ENCODE measurements at regions not wholly inside any gene's neighbourhood (a gene's known extent, or its start where the extent isn't known, plus 50 kb on each side); places are given as distances from the start of the nearest gene placed in this dataset.

- Mint-ChIP-seq H3K27ac (no peak overlapping the region), H3K4me3 (no peak overlapping the region), H3K9me3 (peaks cover 0 to 5% (median 0%) of the 10 kb centered on the region in 7 donors), H3K36me3 (no peaks in the 10 kb centered on the region), H3K27me3 (no peaks in the 10 kb centered on the region), H3K4me1 (no peaks in the 10 kb centered on the region)
- no peaks in the 10 kb centered on the region for H3K36me3 ChIP-seq (ENCODE audit: control insufficient read depth, insufficient read depth, low read length)
- H3K27me3 ChIP-seq (ENCODE audit: control insufficient read depth, insufficient read depth, low read length) = no peaks in the 10 kb centered on the region
- no peaks in the 10 kb centered on the region for H3K9me3 ChIP-seq (ENCODE audit: control insufficient read depth in 2 of 2, low read length in 2 of 2)
- H3K4me3 ChIP-seq (ENCODE audit: low read depth, low read length) = no peak overlapping the region
- H3K4me1 ChIP-seq (ENCODE audit: control insufficient read depth, insufficient read depth, low read length, poor library complexity, severe bottlenecking) = no peaks in the 10 kb centered on the region
- ATAC-seq (ENCODE audit: low read depth in 2 of 2) = no peak
- no peak overlapping the region for H3K27ac ChIP-seq (ENCODE audit: insufficient read depth, low read length, poor library complexity, severe bottlenecking)
- DNase-seq = no peak
These were observed 81.2 kb downstream of the CYB561 start for GRCh38 chr17:63364944-63365343.

- peaks cover 5% of the 10 kb centered on the region for H3K27me3 Mint-ChIP-seq
- no peak overlapping the region for H3K27ac Mint-ChIP-seq
- no peaks in the 10 kb centered on the region for H3K4me1 Mint-ChIP-seq
- H3K4me1 ChIP-seq (ENCODE audit: control insufficient read depth, insufficient read depth, low read length, poor library complexity, severe bottlenecking) = no peaks in the 10 kb centered on the region
- no peak overlapping the region for H3K4me3 Mint-ChIP-seq
- H3K36me3 Mint-ChIP-seq = no peaks in the 10 kb centered on the region
- no peak overlapping the region for H3K27ac ChIP-seq (ENCODE audit: insufficient read depth, low read length, poor library complexity, severe bottlenecking)
- peaks cover 0 to 5% (median 0%) of the 10 kb centered on the region in 7 donors for H3K9me3 Mint-ChIP-seq
- DNase-seq (no peak), ATAC-seq (ENCODE audit: low read depth in 2 of 2) (no peak)
- H3K36me3 ChIP-seq (ENCODE audit: control insufficient read depth, insufficient read depth, low read length) = no peaks in the 10 kb centered on the region
- H3K4me3 ChIP-seq (ENCODE audit: low read depth, low read length) = no peak overlapping the region
- H3K27me3 ChIP-seq (ENCODE audit: control insufficient read depth, insufficient read depth, low read length) = no peaks in the 10 kb centered on the region
- H3K9me3 ChIP-seq (ENCODE audit: control insufficient read depth in 2 of 2, low read length in 2 of 2) = no peaks in the 10 kb centered on the region
These were observed 80.5 kb downstream of the CYB561 start for GRCh38 chr17:63365366-63366240.

- H3K4me3 Mint-ChIP-seq = no peak overlapping the region
- peaks cover 0 to 5% (median 0%) of the 10 kb centered on the region in 7 donors for H3K9me3 Mint-ChIP-seq
- no peak overlapping the region for H3K27ac Mint-ChIP-seq
- no peaks in the 10 kb centered on the region for H3K36me3 Mint-ChIP-seq
- H3K4me1 Mint-ChIP-seq = no peaks in the 10 kb centered on the region
- no peaks in the 10 kb centered on the region for H3K27me3 ChIP-seq (ENCODE audit: control insufficient read depth, insufficient read depth, low read length)
- no peak for ATAC-seq (ENCODE audit: low read depth in 2 of 2)
- H3K27ac ChIP-seq (ENCODE audit: insufficient read depth, low read length, poor library complexity, severe bottlenecking) = no peak overlapping the region
- no peaks in the 10 kb centered on the region for H3K36me3 ChIP-seq (ENCODE audit: control insufficient read depth, insufficient read depth, low read length)
- H3K4me1 ChIP-seq (ENCODE audit: control insufficient read depth, insufficient read depth, low read length, poor library complexity, severe bottlenecking) = no peaks in the 10 kb centered on the region
- peaks cover 5% of the 10 kb centered on the region for H3K27me3 Mint-ChIP-seq
- DNase-seq = no peak
- no peaks in the 10 kb centered on the region for H3K9me3 ChIP-seq (ENCODE audit: control insufficient read depth in 2 of 2, low read length in 2 of 2)
- no peak overlapping the region for H3K4me3 ChIP-seq (ENCODE audit: low read depth, low read length)
These were observed 79.9 kb downstream of the CYB561 start for GRCh38 chr17:63366241-63366566.

- Mint-ChIP-seq H3K27me3 (peaks cover 7% of the 10 kb centered on the region), H3K36me3 (no peaks in the 10 kb centered on the region), H3K4me1 (no peaks in the 10 kb centered on the region), H3K4me3 (no peak overlapping the region), H3K27ac (no peak overlapping the region), H3K9me3 (peaks cover 0 to 2% (median 0%) of the 10 kb centered on the region in 7 donors)
- DNase-seq = no peak
- ATAC-seq (ENCODE audit: low read depth in 2 of 2) = no peak
- H3K27ac ChIP-seq (ENCODE audit: insufficient read depth, low read length, poor library complexity, severe bottlenecking) = no peak overlapping the region
- H3K27me3 ChIP-seq (ENCODE audit: control insufficient read depth, insufficient read depth, low read length) = no peaks in the 10 kb centered on the region
- H3K4me1 ChIP-seq (ENCODE audit: control insufficient read depth, insufficient read depth, low read length, poor library complexity, severe bottlenecking) = no peaks in the 10 kb centered on the region
- H3K36me3 ChIP-seq (ENCODE audit: control insufficient read depth, insufficient read depth, low read length) = no peaks in the 10 kb centered on the region
- no peaks in the 10 kb centered on the region for H3K9me3 ChIP-seq (ENCODE audit: control insufficient read depth in 2 of 2, low read length in 2 of 2)
- H3K4me3 ChIP-seq (ENCODE audit: low read depth, low read length) = no peak overlapping the region
These were observed 76.9 kb downstream of the CYB561 start for GRCh38 chr17:63369233-63369632.

- no peaks in the 10 kb centered on the region for H3K4me1 Mint-ChIP-seq
- peaks cover 17% of the 10 kb centered on the region for H3K27me3 Mint-ChIP-seq
- ATAC-seq (ENCODE audit: low read depth in 2 of 2) = no peak
These were observed 75.4 kb downstream of the CYB561 start for GRCh38 chr17:63370696-63371095.

GRCh38 chr17:63376949-63377348, 69.2 kb downstream of the CYB561 start:
- Histone ChIP-seq H3K27me3 (ENCODE audit: control insufficient read depth, insufficient read depth, low read length) (no peaks in the 10 kb centered on the region), H3K4me1 (ENCODE audit: control insufficient read depth, insufficient read depth, low read length, poor library complexity, severe bottlenecking) (no peaks in the 10 kb centered on the region), H3K9me3 (ENCODE audit: control insufficient read depth in 2 of 2, low read length in 2 of 2) (no peaks in the 10 kb centered on the region), H3K4me3 (ENCODE audit: low read depth, low read length) (no peak overlapping the region), H3K27ac (ENCODE audit: insufficient read depth, low read length, poor library complexity, severe bottlenecking) (no peak overlapping the region), H3K36me3 (ENCODE audit: control insufficient read depth, insufficient read depth, low read length) (no peaks in the 10 kb centered on the region)
- ATAC-seq (ENCODE audit: low read depth in 2 of 2) (no peak), DNase-seq (no peak)
- Mint-ChIP-seq H3K4me3 (no peak overlapping the region), H3K4me1 (peaks cover 0 to 2% (median 0%) of the 10 kb centered on the region in 4 donors), H3K36me3 (peaks cover 13% of the 10 kb centered on the region), H3K9me3 (peaks cover 0 to 8% (median 0%) of the 10 kb centered on the region in 7 donors), H3K27ac (no peak overlapping the region), H3K27me3 (peaks cover 12% of the 10 kb centered on the region)

More at GRCh38 chr17:63370696-63371095, 75.4 kb downstream of the CYB561 start:
- H3K27ac Mint-ChIP-seq = no peak overlapping the region
- no peak overlapping the region for H3K4me3 ChIP-seq (ENCODE audit: low read depth, low read length)
- no peaks in the 10 kb centered on the region for H3K9me3 ChIP-seq (ENCODE audit: control insufficient read depth in 2 of 2, low read length in 2 of 2)
- no peaks in the 10 kb centered on the region for H3K4me1 ChIP-seq (ENCODE audit: control insufficient read depth, insufficient read depth, low read length, poor library complexity, severe bottlenecking)
- H3K9me3 Mint-ChIP-seq = peaks cover 0 to 2% (median 0%) of the 10 kb centered on the region in 7 donors
- no peaks in the 10 kb centered on the region for H3K36me3 ChIP-seq (ENCODE audit: control insufficient read depth, insufficient read depth, low read length)
- H3K27me3 ChIP-seq (ENCODE audit: control insufficient read depth, insufficient read depth, low read length) = no peaks in the 10 kb centered on the region
- no peak for DNase-seq
- no peaks in the 10 kb centered on the region for H3K36me3 Mint-ChIP-seq
- no peak overlapping the region for H3K27ac ChIP-seq (ENCODE audit: insufficient read depth, low read length, poor library complexity, severe bottlenecking)
- H3K4me3 Mint-ChIP-seq = no peak overlapping the region

GRCh38 chr17:63378411-63379375, 67.4 kb downstream of the CYB561 start:
- DNase-seq = no peak
- Mint-ChIP-seq H3K27ac (no peak overlapping the region), H3K4me3 (no peak overlapping the region), H3K36me3 (peaks cover 13% of the 10 kb centered on the region), H3K9me3 (peaks cover 0 to 8% (median 0%) of the 10 kb centered on the region in 7 donors), H3K4me1 (peaks cover 0 to 5% (median 1%) of the 10 kb centered on the region in 4 donors), H3K27me3 (peaks cover 12% of the 10 kb centered on the region)
- Histone ChIP-seq H3K36me3 (ENCODE audit: control insufficient read depth, insufficient read depth, low read length) (no peaks in the 10 kb centered on the region), H3K27ac (ENCODE audit: insufficient read depth, low read length, poor library complexity, severe bottlenecking) (no peak overlapping the region), H3K4me1 (ENCODE audit: control insufficient read depth, insufficient read depth, low read length, poor library complexity, severe bottlenecking) (no peaks in the 10 kb centered on the region), H3K9me3 (ENCODE audit: control insufficient read depth in 2 of 2, low read length in 2 of 2) (no peaks in the 10 kb centered on the region), H3K27me3 (ENCODE audit: control insufficient read depth, insufficient read depth, low read length) (no peaks in the 10 kb centered on the region), H3K4me3 (ENCODE audit: low read depth, low read length) (no peak overlapping the region)
- ATAC-seq (ENCODE audit: low read depth in 2 of 2) = no peak
